ENCODE measurements at regions not wholly inside any gene's neighbourhood (a gene's known extent, or its start where the extent isn't known, plus 50 kb on each side); places are given as distances from the start of the nearest gene placed in this dataset.

GRCh38 chr2:71932780-71933466, 214.7 kb downstream of the CYP26B1 start:
- TF ChIP-seq SIX4 (CRISPR knock-in tag; IDR thresholded peaks at IDR 0.05) (no peak), PAX8 (CRISPR knock-in tag; IDR thresholded peaks at IDR 0.05; ENCODE audit: borderline replicate concordance) (no peak), GLI4 (CRISPR knock-in tag; IDR thresholded peaks at IDR 0.05; ENCODE audit: borderline replicate concordance) (no peak), HMG20B (CRISPR knock-in tag; conservative IDR thresholded peaks at IDR 0.05) (no peak), ZNF451 (CRISPR knock-in tag; IDR thresholded peaks at IDR 0.05) (no peak), ZFX (CRISPR knock-in tag; IDR thresholded peaks at IDR 0.05; ENCODE audit: low read depth) (no peak), SMARCC2 (IDR thresholded peaks at IDR 0.05) (no peak), YY1 (IDR thresholded peaks at IDR 0.05; ENCODE audit: insufficient read depth, insufficient replicate concordance, low read depth, low read length) (no peak), ZNF33A (CRISPR knock-in tag; IDR thresholded peaks at IDR 0.05; ENCODE audit: borderline replicate concordance) (no peak)
- TF ChIP-seq, protein P1, sequence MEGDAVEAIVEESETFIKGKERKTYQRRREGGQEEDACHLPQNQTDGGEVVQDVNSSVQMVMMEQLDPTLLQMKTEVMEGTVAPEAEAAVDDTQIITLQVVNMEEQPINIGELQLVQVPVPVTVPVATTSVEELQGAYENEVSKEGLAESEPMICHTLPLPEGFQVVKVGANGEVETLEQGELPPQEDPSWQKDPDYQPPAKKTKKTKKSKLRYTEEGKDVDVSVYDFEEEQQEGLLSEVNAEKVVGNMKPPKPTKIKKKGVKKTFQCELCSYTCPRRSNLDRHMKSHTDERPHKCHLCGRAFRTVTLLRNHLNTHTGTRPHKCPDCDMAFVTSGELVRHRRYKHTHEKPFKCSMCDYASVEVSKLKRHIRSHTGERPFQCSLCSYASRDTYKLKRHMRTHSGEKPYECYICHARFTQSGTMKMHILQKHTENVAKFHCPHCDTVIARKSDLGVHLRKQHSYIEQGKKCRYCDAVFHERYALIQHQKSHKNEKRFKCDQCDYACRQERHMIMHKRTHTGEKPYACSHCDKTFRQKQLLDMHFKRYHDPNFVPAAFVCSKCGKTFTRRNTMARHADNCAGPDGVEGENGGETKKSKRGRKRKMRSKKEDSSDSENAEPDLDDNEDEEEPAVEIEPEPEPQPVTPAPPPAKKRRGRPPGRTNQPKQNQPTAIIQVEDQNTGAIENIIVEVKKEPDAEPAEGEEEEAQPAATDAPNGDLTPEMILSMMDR (CRISPR knock-in tag; IDR thresholded peaks at IDR 0.05): no peak
- TF ChIP-seq, protein P2, sequence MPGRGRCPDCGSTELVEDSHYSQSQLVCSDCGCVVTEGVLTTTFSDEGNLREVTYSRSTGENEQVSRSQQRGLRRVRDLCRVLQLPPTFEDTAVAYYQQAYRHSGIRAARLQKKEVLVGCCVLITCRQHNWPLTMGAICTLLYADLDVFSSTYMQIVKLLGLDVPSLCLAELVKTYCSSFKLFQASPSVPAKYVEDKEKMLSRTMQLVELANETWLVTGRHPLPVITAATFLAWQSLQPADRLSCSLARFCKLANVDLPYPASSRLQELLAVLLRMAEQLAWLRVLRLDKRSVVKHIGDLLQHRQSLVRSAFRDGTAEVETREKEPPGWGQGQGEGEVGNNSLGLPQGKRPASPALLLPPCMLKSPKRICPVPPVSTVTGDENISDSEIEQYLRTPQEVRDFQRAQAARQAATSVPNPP (CRISPR knock-in tag; IDR thresholded peaks at IDR 0.05): no peak

All from HepG2 (cell line).